ENCODE measurements at regions not wholly inside any gene's neighbourhood (a gene's known extent, or its start where the extent isn't known, plus 50 kb on each side); places are given as distances from the start of the nearest gene placed in this dataset.
"Not testable (repeated sequence)": the region's sequence is repeated elsewhere in the genome, so short reads cannot be mapped to it uniquely, and the experiment has no call there.

GRCh38 chr15:63444611-63445010 lies 59.8 kb upstream of the USP3 start:
- Histone ChIP-seq H3K27me3 (ENCODE audit: control insufficient read depth, insufficient read depth, low read length) (no peaks in the 10 kb centered on the region), H3K27ac (ENCODE audit: low read depth, low read length) (no peak overlapping the region), H3K36me3 (ENCODE audit: control insufficient read depth, insufficient read depth, low read length) (no peaks in the 10 kb centered on the region), H3K4me1 (ENCODE audit: control insufficient read depth, insufficient read depth, low read length) (peaks cover 9% of the 10 kb centered on the region), H3K4me3 (ENCODE audit: low read depth, low read length) (no peak overlapping the region), H3K9me3 (ENCODE audit: control insufficient read depth, insufficient read depth, low read length) (no peaks in the 10 kb centered on the region)
- DNase-seq (ENCODE audit: low read depth in 4 of 6, low spot score in 6 of 6): no peak

GRCh38 chr15:63446255-63446654 lies 58.1 kb upstream of the USP3 start:
- no peak for DNase-seq (ENCODE audit: low read depth in 4 of 6, low spot score in 6 of 6)
- Histone ChIP-seq H3K27me3 (ENCODE audit: control insufficient read depth, insufficient read depth, low read length) (no peaks in the 10 kb centered on the region), H3K36me3 (ENCODE audit: control insufficient read depth, insufficient read depth, low read length) (no peaks in the 10 kb centered on the region), H3K4me1 (ENCODE audit: control insufficient read depth, insufficient read depth, low read length) (peaks cover 4% of the 10 kb centered on the region), H3K9me3 (ENCODE audit: control insufficient read depth, insufficient read depth, low read length) (no peaks in the 10 kb centered on the region), H3K27ac (ENCODE audit: low read depth, low read length) (no peak overlapping the region), H3K4me3 (ENCODE audit: low read depth, low read length) (no peak overlapping the region)
- WGBS (ENCODE audit: insufficient coverage): 100% methylated on average over 4 of the region's 7 CpGs

- Histone ChIP-seq H3K36me3 (ENCODE audit: control insufficient read depth, insufficient read depth, low read length) (no peaks in the 10 kb centered on the region), H3K4me3 (ENCODE audit: low read depth, low read length) (no peak overlapping the region), H3K27me3 (ENCODE audit: control insufficient read depth, insufficient read depth, low read length) (no peaks in the 10 kb centered on the region), H3K27ac (ENCODE audit: low read depth, low read length) (no peak overlapping the region), H3K4me1 (ENCODE audit: control insufficient read depth, insufficient read depth, low read length) (no peaks in the 10 kb centered on the region), H3K9me3 (ENCODE audit: control insufficient read depth, insufficient read depth, low read length) (no peaks in the 10 kb centered on the region)
- WGBS (ENCODE audit: insufficient coverage): 83% methylated on average over 1 of the region's 4 CpGs
- no peak for DNase-seq (ENCODE audit: low read depth in 4 of 6, low spot score in 6 of 6)
Measured at GRCh38 chr15:63447017-63447676, 57.2 kb upstream of the USP3 start.

GRCh38 chr15:63448266-63448665 lies 56.1 kb upstream of the USP3 start:
- H3K9me3 ChIP-seq (ENCODE audit: control insufficient read depth, insufficient read depth, low read length): no peaks in the 10 kb centered on the region
- H3K27ac ChIP-seq (ENCODE audit: low read depth, low read length): no peak overlapping the region
- DNase-seq (ENCODE audit: low read depth in 4 of 6, low spot score in 6 of 6): no peak
- WGBS (ENCODE audit: insufficient coverage): 87% methylated on average over 3 of the region's 4 CpGs
- H3K27me3 ChIP-seq (ENCODE audit: control insufficient read depth, insufficient read depth, low read length): no peaks in the 10 kb centered on the region
- H3K4me1 ChIP-seq (ENCODE audit: control insufficient read depth, insufficient read depth, low read length): no peaks in the 10 kb centered on the region
- no peaks in the 10 kb centered on the region for H3K36me3 ChIP-seq (ENCODE audit: control insufficient read depth, insufficient read depth, low read length)
- H3K4me3 ChIP-seq (ENCODE audit: low read depth, low read length): no peak overlapping the region

GRCh38 chr15:63448872-63449555 lies 55.4 kb upstream of the USP3 start:
- H3K4me1 ChIP-seq (ENCODE audit: control insufficient read depth, insufficient read depth, low read length); H3K27ac ChIP-seq (ENCODE audit: low read depth, low read length); H3K4me3 ChIP-seq (ENCODE audit: low read depth, low read length); H3K9me3 ChIP-seq (ENCODE audit: control insufficient read depth, insufficient read depth, low read length); DNase-seq (ENCODE audit: low read depth in 4 of 6, low spot score in 6 of 6); H3K36me3 ChIP-seq (ENCODE audit: control insufficient read depth, insufficient read depth, low read length); H3K27me3 ChIP-seq (ENCODE audit: control insufficient read depth, insufficient read depth, low read length): not testable (repeated sequence)
- 100% methylated on average over 5 of the region's 11 CpGs for WGBS (ENCODE audit: insufficient coverage)

GRCh38 chr15:63449731-63450130 lies 54.7 kb upstream of the USP3 start:
- Histone ChIP-seq H3K4me1 (ENCODE audit: control insufficient read depth, insufficient read depth, low read length) (no peaks in the 10 kb centered on the region), H3K27ac (ENCODE audit: low read depth, low read length) (no peak overlapping the region), H3K27me3 (ENCODE audit: control insufficient read depth, insufficient read depth, low read length) (no peaks in the 10 kb centered on the region), H3K4me3 (ENCODE audit: low read depth, low read length) (no peak overlapping the region), H3K36me3 (ENCODE audit: control insufficient read depth, insufficient read depth, low read length) (no peaks in the 10 kb centered on the region), H3K9me3 (ENCODE audit: control insufficient read depth, insufficient read depth, low read length) (no peaks in the 10 kb centered on the region)
- no CpG with 5 or more reads among the region's 3 CpGs for WGBS (ENCODE audit: insufficient coverage)
- DNase-seq (ENCODE audit: low read depth in 4 of 6, low spot score in 6 of 6): no peak

- no peaks in the 10 kb centered on the region for H3K4me1 ChIP-seq (ENCODE audit: control insufficient read depth, insufficient read depth, low read length)
- 88% methylated on average over 9 of the region's 9 CpGs for WGBS (ENCODE audit: insufficient coverage)
- H3K27me3 ChIP-seq (ENCODE audit: control insufficient read depth, insufficient read depth, low read length): no peaks in the 10 kb centered on the region
- DNase-seq (ENCODE audit: low read depth in 4 of 6, low spot score in 6 of 6): no peak
- H3K27ac ChIP-seq (ENCODE audit: low read depth, low read length): no peak overlapping the region
- H3K9me3 ChIP-seq (ENCODE audit: control insufficient read depth, insufficient read depth, low read length): no peaks in the 10 kb centered on the region
- no peaks in the 10 kb centered on the region for H3K36me3 ChIP-seq (ENCODE audit: control insufficient read depth, insufficient read depth, low read length)
- H3K4me3 ChIP-seq (ENCODE audit: low read depth, low read length): no peak overlapping the region
Measured at GRCh38 chr15:63450884-63451225, 53.5 kb upstream of the USP3 start.

GRCh38 chr15:63451671-63452315 lies 52.6 kb upstream of the USP3 start:
- WGBS (ENCODE audit: insufficient coverage): 87% methylated on average over 4 of the region's 5 CpGs
- Histone ChIP-seq H3K27me3 (ENCODE audit: control insufficient read depth, insufficient read depth, low read length) (no peaks in the 10 kb centered on the region), H3K4me1 (ENCODE audit: control insufficient read depth, insufficient read depth, low read length) (no peaks in the 10 kb centered on the region), H3K9me3 (ENCODE audit: control insufficient read depth, insufficient read depth, low read length) (no peaks in the 10 kb centered on the region), H3K27ac (ENCODE audit: low read depth, low read length) (no peak overlapping the region), H3K36me3 (ENCODE audit: control insufficient read depth, insufficient read depth, low read length) (no peaks in the 10 kb centered on the region), H3K4me3 (ENCODE audit: low read depth, low read length) (no peak overlapping the region)
- DNase-seq (ENCODE audit: low read depth in 4 of 6, low spot score in 6 of 6): peak in 2 of 6 donors; percentile 53 to 79

- no peaks in the 10 kb centered on the region for H3K36me3 ChIP-seq (ENCODE audit: control insufficient read depth, insufficient read depth, low read length)
- H3K4me3 ChIP-seq (ENCODE audit: low read depth, low read length): no peak overlapping the region
- no peaks in the 10 kb centered on the region for H3K27me3 ChIP-seq (ENCODE audit: control insufficient read depth, insufficient read depth, low read length)
- no peak for DNase-seq (ENCODE audit: low read depth in 4 of 6, low spot score in 6 of 6)
- H3K9me3 ChIP-seq (ENCODE audit: control insufficient read depth, insufficient read depth, low read length): no peaks in the 10 kb centered on the region
- whole genome bisulfite sequencing (ENCODE audit: insufficient coverage): 90% methylated on average over 2 of the region's 6 CpGs
- no peak overlapping the region for H3K27ac ChIP-seq (ENCODE audit: low read depth, low read length)
- no peaks in the 10 kb centered on the region for H3K4me1 ChIP-seq (ENCODE audit: control insufficient read depth, insufficient read depth, low read length)
Measured at GRCh38 chr15:63452552-63453136, 51.7 kb upstream of the USP3 start.

Data from spinal cord (tissue), 9 donors.